MM.1S (cell line): ENCODE measurements at regions not wholly inside any gene's neighbourhood (a gene's known extent, or its start where the extent isn't known, plus 50 kb on each side); places are given as distances from the start of the nearest gene placed in this dataset.

Experiments
- CTCF ChIP-seq: fragments of 300-600 bp; sonication (generic); IDR thresholded peaks from 2 replicates; pipeline ENCODE4 v1.5.1; 2016; ENCODE audit warnings: antibody characterized with exemption, low read length, mixed read lengths
- EZH2 ChIP-seq: fragments of 300-600 bp; sonication (generic); optimal IDR thresholded peaks from 2 replicates; pipeline ENCODE3; 2017; ENCODE audit warnings: low read depth, mild to moderate bottlenecking, antibody characterized with exemption, low read length, mixed read lengths
- EZH2phosphoT487 ChIP-seq: fragments of 300-600 bp; sonication (generic); IDR thresholded peaks from 2 replicates; pipeline ENCODE4 v1.6.1; 2018; ENCODE audit warnings: antibody characterized with exemption, low read length

- no peak for TF ChIP-seq CTCF
- TF ChIP-seq EZH2 = no peak
- TF ChIP-seq EZH2phosphoT487 = no peak
Observed at GRCh38 chr4:130187587-130187986, 1091.6 kb downstream of the C4orf33 start.
